H1 (cell line): ENCODE measurements at regions not wholly inside any gene's neighbourhood (a gene's known extent, or its start where the extent isn't known, plus 50 kb on each side); places are given as distances from the start of the nearest gene placed in this dataset.

Source experiments
- FOSL1 ChIP-seq: IDR thresholded peaks from 2 replicates; pipeline ENCODE4 v1.6.1; 2011; ENCODE audit warnings: mild to moderate bottlenecking, low read depth, low read length, moderate library complexity; ENCODE audit not compliant: insufficient read depth
- JUN ChIP-seq: IDR thresholded peaks from 2 replicates; pipeline ENCODE4 v1.6.1; 2011; ENCODE audit warnings: low read depth, mild to moderate bottlenecking, improper control_type of control experiment, low read length
- PHF8 ChIP-seq: fragments of 200-600 bp; sonication (generic); conservative IDR thresholded peaks from 2 replicates; pipeline ENCODE4 v1.7.1; 2012; ENCODE audit warnings: low read depth, mild to moderate bottlenecking, inconsistent platforms, low read length, moderate library complexity
- POLR2AphosphoS5 ChIP-seq: IDR thresholded peaks from 2 replicates; pipeline ENCODE4 v1.6.1; 2011; ENCODE audit warnings: low read depth, low read length
- POU5F1 ChIP-seq: IDR thresholded peaks from 2 replicates; pipeline ENCODE4 v1.6.1; 2011; ENCODE audit warnings: low read depth, mild to moderate bottlenecking, low read length, moderate library complexity

DNA sequence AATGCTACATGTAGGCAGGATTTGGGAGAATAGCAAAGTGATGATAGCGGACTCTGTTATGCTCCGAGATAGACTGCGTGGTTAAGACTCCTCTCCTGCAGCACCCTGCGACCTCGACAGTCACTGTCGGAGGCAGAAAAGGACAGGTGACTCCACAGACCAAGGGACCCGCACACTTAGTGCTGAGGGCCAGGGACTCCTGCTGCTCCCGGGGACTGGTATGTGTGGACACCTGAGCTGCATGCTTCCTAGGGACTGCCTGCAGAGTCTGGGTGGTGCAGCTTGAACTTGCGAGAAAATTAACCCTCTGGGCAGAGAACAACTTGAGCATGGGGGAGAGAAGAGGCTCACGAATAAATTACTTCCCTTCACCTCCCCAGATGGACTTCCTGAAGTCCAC is 407.1 kb upstream of the PFKP start (continued):
- TF ChIP-seq PHF8: no peak
- TF ChIP-seq POLR2AphosphoS5: no peak
- TF ChIP-seq FOSL1: no peak
- no peak for TF ChIP-seq JUN
- no peak for TF ChIP-seq POU5F1
